K562 (cell line): ENCODE measurements at regions not wholly inside any gene's neighbourhood (a gene's known extent, or its start where the extent isn't known, plus 50 kb on each side); places are given as distances from the start of the nearest gene placed in this dataset.

ENCODE experiments used
- ATAC-seq: fragments of 200-7000 bp; cut with Tn5 transposase; 3 replicates; pipeline ENCODE4 v1.9.1; 2020; ENCODE audit warnings: moderate library complexity
- BruUV-seq: library from RNA; stranded (reverse); fragments of 400-500 nt; replicated peaks from 2 replicates; lab custom pipeline; 2021; lab: Mats Ljungman, UMichigan
- CTCF ChIA-PET: fragments of 300-600 bp; formaldehyde crosslinking; extraction: SDS; loops from one replicate; lab custom pipeline; 2021; ENCODE audit warnings: low intra/inter-chr PET ratio; lab: Yijun Ruan, JAX
- POLR2A ChIA-PET: fragments of 300-600, 350-650 bp; sonication (Branson Sonifier 250); formaldehyde crosslinking; extraction: SDS; loops from one replicate; lab custom pipeline; 2021; ENCODE audit warnings: antibody characterized with exemption, inconsistent platforms; lab: Yijun Ruan, JAX
- DNase-seq, 4 experiments: peaks; one replicate each; pipeline versions ENCODE4 v3.0.0 to v3.0.0-alpha.2; 2011 to 2018; ENCODE audit warnings: low spot score in 3 of 4, mixed read lengths in 3 of 4; ENCODE audit errors: extremely low read depth in 1 of 4
- FAIRE-seq: peaks from 2 replicates; lab custom pipeline; 2011; peaks lifted over from hg19 to GRCh38; lab: Jason Lieb, UNC
- H2AFZ ChIP-seq: 2 replicates; pipeline ENCODE4 v1.6.0; 2011; ENCODE audit warnings: low read depth, low read length, control low read depth, inconsistent platforms
- H3K27ac ChIP-seq: fragments of 200-600 bp; 3 replicates; pipeline ENCODE4 v1.8.0; 2011; ENCODE audit warnings: low read depth, mild to moderate bottlenecking, control low read depth, inconsistent platforms, low read length, moderate library complexity, mixed read lengths; ENCODE audit errors: extremely low read depth
- H3K27me3 ChIP-seq, 2 experiments: fragments of 300-600 bp in 1 of 2; 2 replicates in 1 of 2; 3 replicates in 1 of 2; pipeline versions ENCODE4 v1.6.0 to v1.8.0; 2011; ENCODE audit warnings: inconsistent platforms in 2 of 2, low read length in 2 of 2, mild to moderate bottlenecking in 1 of 2, mixed read lengths in 1 of 2, moderate library complexity in 1 of 2; ENCODE audit not compliant: control insufficient read depth in 2 of 2, insufficient read depth in 2 of 2
- H3K36me3 ChIP-seq: fragments of 300-600 bp; 3 replicates; pipeline ENCODE4 v1.8.0; 2011; ENCODE audit warnings: mild to moderate bottlenecking, low read length, inconsistent platforms; ENCODE audit not compliant: control insufficient read depth, insufficient read depth
- H3K4me1 ChIP-seq, 2 experiments: fragments of 200-600 bp in 1 of 2; replicated peaks in 1 of 2; 2 replicates in 1 of 2; 3 replicates in 1 of 2; pipeline versions ENCODE4 v1.5.1 to v1.8.0; 2011; ENCODE audit warnings: inconsistent platforms in 2 of 2, low read length in 2 of 2, mild to moderate bottlenecking in 1 of 2, mixed read lengths in 1 of 2, moderate library complexity in 1 of 2; ENCODE audit not compliant: control insufficient read depth in 2 of 2, insufficient read depth in 2 of 2
- H3K4me2 ChIP-seq: 2 replicates; pipeline ENCODE4 v1.6.1; 2011; ENCODE audit warnings: low read length, control low read depth, inconsistent platforms, mixed read lengths; ENCODE audit not compliant: insufficient read depth
- H3K4me3 ChIP-seq: fragments of 200-600 bp; sonication (generic), shearing (Covaris generic); 2 replicates; pipeline ENCODE4 v1.5.1; 2016; ENCODE audit warnings: control low read depth, inconsistent platforms
- H3K79me2 ChIP-seq: fragments of 200-600 bp; 3 replicates; pipeline ENCODE4 v1.8.0; 2011; ENCODE audit warnings: low read length, inconsistent platforms; ENCODE audit not compliant: control insufficient read depth, insufficient read depth
- H3K9ac ChIP-seq, 2 experiments: 2 replicates each; pipeline versions ENCODE4 v1.6.0 to v1.6.1; 2011; ENCODE audit warnings: low read depth in 2 of 2, low read length in 2 of 2, control low read depth in 1 of 2, inconsistent platforms in 1 of 2, mild to moderate bottlenecking in 1 of 2, mixed read lengths in 1 of 2; ENCODE audit not compliant: insufficient read depth in 1 of 2
- H3K9me1 ChIP-seq: one replicate; pipeline ENCODE4 v1.6.0; 2011; ENCODE audit warnings: inconsistent platforms, mild to moderate bottlenecking, low read length, moderate library complexity; ENCODE audit not compliant: control insufficient read depth, insufficient read depth
- H3K9me3 ChIP-seq: replicated peaks from 2 replicates; pipeline ENCODE4 v1.5.1; 2011; ENCODE audit warnings: low read depth, low read length, inconsistent platforms; ENCODE audit not compliant: control insufficient read depth, insufficient read depth
- H4K20me1 ChIP-seq: replicated peaks from 2 replicates; pipeline ENCODE4 v1.6.1; 2011; ENCODE audit warnings: low read length, inconsistent platforms, mixed read lengths; ENCODE audit not compliant: control insufficient read depth, insufficient read depth
- ARNT ChIP-seq, 2 experiments: fragments of 450-650 bp; IDR thresholded peaks; 2 replicates each; pipeline ENCODE4 v1.6.1; 2016; ENCODE audit warnings: mild to moderate bottlenecking in 1 of 2
- ASH1L ChIP-seq: fragments of 450-650 bp; IDR thresholded peaks from 2 replicates; pipeline ENCODE4 v1.6.1; 2018; ENCODE audit warnings: borderline replicate concordance, mild to moderate bottlenecking, low read depth; ENCODE audit not compliant: partially characterized antibody
- BRD9 ChIP-seq: fragments of 450-650 bp; IDR thresholded peaks from 2 replicates; pipeline ENCODE4 v1.6.1; 2018; ENCODE audit warnings: low read depth; ENCODE audit not compliant: partially characterized antibody
- CAMTA2 ChIP-seq: fragments of 250-450 bp; sonication (Bioruptor Pico); conservative IDR thresholded peaks from 2 replicates; pipeline ENCODE4 v1.5.1; 2022
- HLTF ChIP-seq: fragments of 450-650 bp; IDR thresholded peaks from 2 replicates; pipeline ENCODE4 v1.6.1; 2016
- MCM2 ChIP-seq: fragments of 450-650 bp; IDR thresholded peaks from 2 replicates; pipeline ENCODE4 v1.6.1; 2017; ENCODE audit warnings: low read depth, mild to moderate bottlenecking
- MCM3 ChIP-seq: fragments of 450-650 bp; IDR thresholded peaks from 2 replicates; pipeline ENCODE4 v1.6.1; 2016
- MLX ChIP-seq, 2 experiments: fragments of 450-650 bp in 1 of 2; sonication (generic) in 1 of 2; formaldehyde crosslinking; conservative IDR thresholded peaks; 2 replicates each; pipeline versions ENCODE4 v1.4.0 to v1.8.1; 2020 to 2022; ENCODE audit warnings: mild to moderate bottlenecking in 1 of 2, missing genetic modification reagents in 1 of 2
- NCOA1 ChIP-seq: fragments of 450-650 bp; IDR thresholded peaks from 2 replicates; pipeline ENCODE4 v1.6.1; 2016; ENCODE audit warnings: low read depth
- PTTG1 ChIP-seq: fragments of 450-650 bp; IDR thresholded peaks from 2 replicates; pipeline ENCODE4 v1.6.1; 2016; ENCODE audit warnings: low read depth, mild to moderate bottlenecking, missing genetic modification characterization, missing compliant biosample characterization
- SMAD3 ChIP-seq: fragments of 450-650 bp; formaldehyde crosslinking; conservative IDR thresholded peaks from 2 replicates; pipeline ENCODE4 v1.4.0; 2020; ENCODE audit warnings: mild to moderate bottlenecking
- ZNF589 ChIP-seq: fragments of 200-800 bp; sonication (Bioruptor generic); IDR thresholded peaks from 2 replicates; pipeline ENCODE4 v1.6.1; 2016; ENCODE audit warnings: low read depth, missing genetic modification characterization, missing compliant biosample characterization
- WGBS: fragments of 100-300 bp; shearing (Covaris generic); methylation state at CpG from one replicate; pipeline ENCODE4 v1.1.6; 2016; ENCODE audit warnings: low coverage, mixed read lengths; ENCODE audit not compliant: insufficient coverage; ENCODE audit errors: missing lambda C conversion rate; 5-methylcytosine and 5-hydroxymethylcytosine counted together
- in situ Hi-C: fragments of 300-500 bp; cut with MboI; formaldehyde crosslinking; loops from 4 replicates; pipeline ENCODE4 v1.15.0; 2018; ENCODE audit warnings: inconsistent platforms, mixed read lengths
- intact Hi-C: fragments of 100-400 bp; cut with micrococcal nuclease; formaldehyde crosslinking; loops from 2 replicates; pipeline ENCODE4 v1.14.2; 2022
- TF ChIP-seq, protein P1 (sequence below): sonication (generic); IDR thresholded peaks from 2 replicates; pipeline ENCODE4 v1.6.1; 2016
- TF ChIP-seq, protein P2 (sequence below): IDR thresholded peaks from 2 replicates; pipeline ENCODE4 v1.6.1; 2012; ENCODE audit warnings: low read depth, low read length, improper control_type of control experiment, borderline replicate concordance

DNA sequence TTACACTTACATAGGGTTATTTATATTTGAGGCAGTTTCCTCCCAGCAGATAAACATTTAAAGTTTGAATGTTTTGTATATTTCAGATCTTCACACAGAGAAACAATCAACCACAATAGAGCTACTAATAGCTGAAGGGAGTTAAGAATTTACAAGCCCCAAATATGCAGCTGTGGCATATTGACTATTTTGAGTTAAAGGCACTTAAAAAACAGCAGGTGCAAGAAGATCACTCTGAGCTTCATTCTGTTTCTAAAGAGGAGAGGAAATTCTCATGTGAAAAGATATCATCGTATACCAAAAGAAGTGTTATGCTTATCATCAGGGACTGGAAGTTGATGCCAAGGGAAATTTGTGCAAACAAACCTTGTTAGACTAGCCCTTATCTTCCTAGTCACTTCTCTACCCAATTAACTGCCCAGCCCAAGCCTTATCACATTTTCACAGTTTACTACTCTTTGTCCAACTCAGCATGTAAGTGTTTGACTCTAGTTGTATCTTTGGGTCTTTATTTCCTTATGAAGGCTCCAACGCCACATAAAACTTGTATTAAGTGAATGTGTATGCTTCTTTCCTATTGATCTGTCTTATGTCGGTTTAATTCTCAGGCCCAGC, 66.3 kb upstream of the COG2 start:
- H4K20me1 ChIP-seq = no peaks in the 10 kb centered on the region
- no peaks in the 10 kb centered on the region for H3K36me3 ChIP-seq
- H3K9me1 ChIP-seq = no peaks in the 10 kb centered on the region
- in situ Hi-C loops = no loop called here
- ChIA-PET CTCF (no interaction called here), POLR2A (interaction anchor here (1.0 kb wide), 2 partner anchors 14 to 16 kb away, joined by 3 to 4 read pairs; no protein-coding TSS in a partner anchor)
- H3K27ac ChIP-seq = no peak overlapping the region
- no peak overlapping the region for H3K9ac ChIP-seq
- H3K27me3 ChIP-seq = no peaks in the 10 kb centered on the region
- FAIRE-seq (no peak), DNase-seq (no peak), ATAC-seq (no peak)
- H3K9me3 ChIP-seq = no peaks in the 10 kb centered on the region
- H3K4me3 ChIP-seq = no peak overlapping the region
- TF ChIP-seq SMAD3 (CRISPR knock-in tag) = no peak
- TF ChIP-seq, protein P1, sequence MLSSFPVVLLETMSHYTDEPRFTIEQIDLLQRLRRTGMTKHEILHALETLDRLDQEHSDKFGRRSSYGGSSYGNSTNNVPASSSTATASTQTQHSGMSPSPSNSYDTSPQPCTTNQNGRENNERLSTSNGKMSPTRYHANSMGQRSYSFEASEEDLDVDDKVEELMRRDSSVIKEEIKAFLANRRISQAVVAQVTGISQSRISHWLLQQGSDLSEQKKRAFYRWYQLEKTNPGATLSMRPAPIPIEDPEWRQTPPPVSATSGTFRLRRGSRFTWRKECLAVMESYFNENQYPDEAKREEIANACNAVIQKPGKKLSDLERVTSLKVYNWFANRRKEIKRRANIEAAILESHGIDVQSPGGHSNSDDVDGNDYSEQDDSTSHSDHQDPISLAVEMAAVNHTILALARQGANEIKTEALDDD = 0 out of 2 replicates have a peak, but pooled peaks have one; percentile 2
- no peak overlapping the region for H2AFZ ChIP-seq
- WGBS = 2% methylated on average over 3 of the region's 3 CpGs
- H3K4me2 ChIP-seq = no peak overlapping the region; the same call in 1 of the 2 replicates
- no TSS peak for BruUV-seq
- no peaks in the 10 kb centered on the region for H3K79me2 ChIP-seq
- intact Hi-C loops = no loop called here
- H3K4me1 ChIP-seq = no peaks in the 10 kb centered on the region

DNA sequence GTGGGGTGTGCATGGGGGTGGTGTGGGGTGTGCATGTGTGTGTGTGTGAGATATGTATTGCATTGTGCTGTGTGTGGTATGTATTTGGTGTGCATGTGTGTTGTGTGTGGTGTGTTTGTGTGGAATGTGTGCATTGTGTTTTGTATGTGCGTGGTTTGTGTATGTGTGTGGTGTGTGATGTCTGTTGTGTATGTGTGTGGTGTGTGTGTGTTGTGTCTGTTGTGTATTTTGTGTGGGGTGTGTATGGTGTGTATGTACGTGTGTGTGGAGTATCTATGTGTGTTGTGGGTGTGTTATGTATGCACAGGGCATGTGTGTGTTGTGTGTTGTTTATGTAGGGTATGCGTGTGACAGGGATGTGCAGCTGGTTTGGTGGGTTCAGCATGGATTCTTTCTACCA, 67.8 kb upstream of the COG2 start:
- BruUV-seq = no TSS peak
- no peak overlapping the region for H3K4me2 ChIP-seq
- H3K27me3 ChIP-seq = no peaks in the 10 kb centered on the region
- DNase-seq = no peak
- no peak overlapping the region for H2AFZ ChIP-seq
- peak; percentile 42 for FAIRE-seq
- no peaks in the 10 kb centered on the region for H4K20me1 ChIP-seq
- H3K9me1 ChIP-seq = no peaks in the 10 kb centered on the region
- no peaks in the 10 kb centered on the region for H3K79me2 ChIP-seq
- WGBS = 0% methylated on average over 3 of the region's 3 CpGs
- in situ Hi-C loops = no loop called here
- intact Hi-C loops = no loop called here
- ChIA-PET CTCF (no interaction called here), POLR2A (interaction anchor here (0.6 to 1.6 kb wide), 3 partner anchors 14 to 324 kb away, joined by 3 read pairs; no protein-coding TSS in a partner anchor)
- H3K4me3 ChIP-seq = no peak overlapping the region
- H3K4me1 ChIP-seq = no peaks in the 10 kb centered on the region
- no peak overlapping the region for H3K9ac ChIP-seq
- ATAC-seq = no peak
- no peaks in the 10 kb centered on the region for H3K36me3 ChIP-seq
- H3K9me3 ChIP-seq = no peaks in the 10 kb centered on the region
- no peak overlapping the region for H3K27ac ChIP-seq
- no peak for TF ChIP-seq MCM2
- no peak for TF ChIP-seq ZNF589 (CRISPR knock-in tag)
- TF ChIP-seq ASH1L = no peak
- no peak for TF ChIP-seq ARNT (IDR thresholded peaks at IDR 0.05)
- no peak for TF ChIP-seq HLTF
- TF ChIP-seq NCOA1 = no peak
- TF ChIP-seq MCM3 = no peak
- no peak for TF ChIP-seq PTTG1 (tag)
- no peak for TF ChIP-seq CAMTA2 (CRISPR knock-in tag)
- TF ChIP-seq MLX (CRISPR knock-in tag; conservative IDR thresholded peaks at IDR 0.05) = no peak
- TF ChIP-seq, protein P2, sequence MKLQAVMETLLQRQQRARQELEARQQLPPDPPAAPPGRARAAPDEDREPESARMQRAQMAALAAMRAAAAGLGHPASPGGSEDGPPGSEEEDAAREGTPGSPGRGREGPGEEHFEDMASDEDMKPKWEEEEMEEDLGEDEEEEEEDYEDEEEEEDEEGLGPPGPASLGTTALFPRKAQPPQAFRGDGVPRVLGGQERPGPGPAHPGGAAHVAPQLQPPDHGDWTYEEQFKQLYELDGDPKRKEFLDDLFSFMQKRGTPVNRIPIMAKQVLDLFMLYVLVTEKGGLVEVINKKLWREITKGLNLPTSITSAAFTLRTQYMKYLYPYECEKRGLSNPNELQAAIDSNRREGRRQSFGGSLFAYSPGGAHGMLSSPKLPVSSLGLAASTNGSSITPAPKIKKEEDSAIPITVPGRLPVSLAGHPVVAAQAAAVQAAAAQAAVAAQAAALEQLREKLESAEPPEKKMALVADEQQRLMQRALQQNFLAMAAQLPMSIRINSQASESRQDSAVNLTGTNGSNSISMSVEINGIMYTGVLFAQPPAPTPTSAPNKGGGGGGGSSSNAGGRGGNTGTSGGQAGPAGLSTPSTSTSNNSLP = no peak
- TF ChIP-seq BRD9 = no peak
